Gastrocnemius medialis (tissue), 4 donors: ENCODE measurements at regions not wholly inside any gene's neighbourhood (a gene's known extent, or its start where the extent isn't known, plus 50 kb on each side); places are given as distances from the start of the nearest gene placed in this dataset.

Experiments
- ATAC-seq, 2 donors: fragments of 150-250 bp; one replicate each; pipeline ENCODE4 v1.9.1; 2016
- DNase-seq, 2 donors: peaks; one replicate each; pipeline ENCODE4 v3.0.0-alpha.2; 2019
- H3K27ac ChIP-seq, 4 donors: fragments of 200-600 bp; sonication (generic); 1 replicate in 1 of 4; 2 replicates in 3 of 4; pipeline ENCODE4 v1.5.1; 2016 to 2018; ENCODE audit warnings: mild to moderate bottlenecking in 2 of 4, moderate library complexity in 1 of 4
- H3K27me3 ChIP-seq, 3 donors: fragments of 200-600 bp; sonication (generic) in 2 of 3; 1 replicate in 1 of 3; 2 replicates in 2 of 3; pipeline versions ENCODE4 v1.5.1 to v1.6.0; 2016 to 2019; ENCODE audit warnings: mild to moderate bottlenecking in 1 of 3, moderate library complexity in 1 of 3
- H3K36me3 ChIP-seq, 2 donors: fragments of 200-600 bp; sonication (generic) in 1 of 2; one replicate each; pipeline ENCODE4 v1.5.1; 2017 to 2018
- H3K4me1 ChIP-seq, 2 donors: fragments of 200-600 bp; sonication (generic) in 1 of 2; one replicate each; pipeline ENCODE4 v1.5.1; 2016 to 2017; ENCODE audit warnings: mild to moderate bottlenecking in 2 of 2
- H3K4me3 ChIP-seq, 4 donors: fragments of 200-600 bp; sonication (generic) in 3 of 4; 1 replicate in 1 of 4; 2 replicates in 3 of 4; pipeline ENCODE4 v1.5.1; 2016 to 2019; ENCODE audit warnings: mild to moderate bottlenecking in 2 of 4
- H3K9me3 ChIP-seq, 3 donors: fragments of 200-600 bp; sonication (generic) in 2 of 3; 1 replicate in 1 of 3; 2 replicates in 2 of 3; pipeline ENCODE4 v1.5.1; 2016 to 2019
- POLR2A ChIP-seq, 2 donors: fragments of 450-650 bp; IDR thresholded peaks; one replicate each; pipeline ENCODE4 v1.6.1; 2017; ENCODE audit warnings: antibody characterized with exemption in 2 of 2, mild to moderate bottlenecking in 2 of 2, moderate library complexity in 2 of 2
- in situ Hi-C, 4 donors: fragments of 200-750 bp; cut with MboI; loops; one replicate each; pipeline versions ENCODE4 v1.15.0 to v1.8.0; 2017; ENCODE audit warnings: low sequenced_read_pairs in 4 of 4
- intact Hi-C: fragments of 100-400 bp; cut with DNase I; formaldehyde crosslinking; loops from one replicate; pipeline ENCODE4 v1.15.1; 2023; ENCODE audit warnings: low total_unique reads
- TF ChIP-seq, protein P1 (sequence below), 5 experiments: fragments of 450-650 bp in 3 of 5; fragments of 200-600 bp in 2 of 5; sonication (generic) in 2 of 5; IDR thresholded peaks in 4 of 5; conservative IDR thresholded peaks in 1 of 5; 1 replicate in 4 of 5; 2 replicates in 1 of 5; pipeline ENCODE4 v1.5.1; 2016 to 2019; ENCODE audit warnings: antibody characterized with exemption in 5 of 5, mild to moderate bottlenecking in 3 of 5, moderate library complexity in 3 of 5

DNA sequence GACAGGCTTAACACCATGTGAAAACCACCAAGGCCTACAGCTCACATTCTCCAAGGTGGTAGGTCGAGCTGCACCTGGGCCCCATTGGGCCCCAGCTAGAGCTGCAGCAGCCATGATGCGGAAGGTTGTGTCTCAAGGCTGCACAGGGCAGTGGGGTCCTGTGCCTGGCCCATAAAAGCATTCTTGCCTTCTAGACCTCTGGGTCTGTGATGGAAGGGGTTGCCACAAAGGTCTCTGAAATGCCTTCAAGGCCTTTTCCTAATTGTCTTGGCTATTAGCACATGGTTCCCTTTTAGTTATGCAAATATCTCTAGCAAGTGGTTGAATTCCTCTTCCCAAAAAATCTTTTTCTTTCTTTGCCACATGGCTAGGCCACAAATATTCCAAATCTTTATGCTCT lies 52.5 kb upstream of the C11orf58 start:
- H3K4me1 ChIP-seq, result no peaks in the 10 kb centered on the region
- H3K9me3 ChIP-seq, result no peaks in the 10 kb centered on the region
- ATAC-seq (no peak), DNase-seq (no peak)
- no peaks in the 10 kb centered on the region for H3K27me3 ChIP-seq
- H3K4me3 ChIP-seq, result no peak overlapping the region
- in situ Hi-C loops, result no loop called here
- H3K27ac ChIP-seq, result no peak overlapping the region
- TF ChIP-seq, protein P1, sequence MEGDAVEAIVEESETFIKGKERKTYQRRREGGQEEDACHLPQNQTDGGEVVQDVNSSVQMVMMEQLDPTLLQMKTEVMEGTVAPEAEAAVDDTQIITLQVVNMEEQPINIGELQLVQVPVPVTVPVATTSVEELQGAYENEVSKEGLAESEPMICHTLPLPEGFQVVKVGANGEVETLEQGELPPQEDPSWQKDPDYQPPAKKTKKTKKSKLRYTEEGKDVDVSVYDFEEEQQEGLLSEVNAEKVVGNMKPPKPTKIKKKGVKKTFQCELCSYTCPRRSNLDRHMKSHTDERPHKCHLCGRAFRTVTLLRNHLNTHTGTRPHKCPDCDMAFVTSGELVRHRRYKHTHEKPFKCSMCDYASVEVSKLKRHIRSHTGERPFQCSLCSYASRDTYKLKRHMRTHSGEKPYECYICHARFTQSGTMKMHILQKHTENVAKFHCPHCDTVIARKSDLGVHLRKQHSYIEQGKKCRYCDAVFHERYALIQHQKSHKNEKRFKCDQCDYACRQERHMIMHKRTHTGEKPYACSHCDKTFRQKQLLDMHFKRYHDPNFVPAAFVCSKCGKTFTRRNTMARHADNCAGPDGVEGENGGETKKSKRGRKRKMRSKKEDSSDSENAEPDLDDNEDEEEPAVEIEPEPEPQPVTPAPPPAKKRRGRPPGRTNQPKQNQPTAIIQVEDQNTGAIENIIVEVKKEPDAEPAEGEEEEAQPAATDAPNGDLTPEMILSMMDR (IDR thresholded peaks at IDR 0.05 in 4 of 5, conservative IDR thresholded peaks at IDR 0.05 in 1 of 5), result no peak
- no peak for TF ChIP-seq POLR2A (IDR thresholded peaks at IDR 0.05)
- H3K36me3 ChIP-seq, result no peaks in the 10 kb centered on the region
- intact Hi-C loops, result no loop called here

DNA sequence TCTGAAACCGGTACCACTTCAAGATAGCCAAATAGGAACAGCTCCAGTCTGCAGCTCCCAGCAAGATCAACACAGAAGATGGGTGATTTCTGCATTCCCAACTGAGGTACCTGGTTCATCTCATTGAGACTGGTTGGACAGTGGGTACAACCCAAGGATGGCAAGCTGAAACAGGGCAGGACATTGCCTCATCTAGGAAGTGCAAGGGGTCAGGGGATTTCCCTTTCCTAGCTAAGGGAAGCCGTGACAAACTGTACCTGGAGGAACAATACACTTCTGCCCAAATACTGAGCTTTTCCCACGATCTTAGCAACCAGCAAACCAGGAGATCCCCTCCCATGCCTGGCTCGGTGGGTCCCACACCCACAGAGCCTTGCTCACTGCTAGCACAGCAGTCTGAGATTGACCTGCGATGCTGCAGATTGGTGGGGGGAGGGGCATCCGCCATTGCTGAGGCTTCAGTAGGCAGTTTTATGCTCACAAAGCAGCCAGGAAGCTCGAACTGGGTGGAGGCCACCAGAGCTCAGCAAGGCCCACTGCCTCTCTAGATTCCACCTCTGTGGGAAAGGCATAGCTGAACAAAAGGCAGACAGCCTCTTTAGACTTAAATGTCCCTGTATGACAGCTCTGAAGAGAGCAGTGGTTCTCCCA lies 59.9 kb upstream of the C11orf58 start:
- intact Hi-C loops, result no loop called here
- no peak for DNase-seq
- H3K27ac ChIP-seq, result no peak overlapping the region
- no peak for ATAC-seq
- no peaks in the 10 kb centered on the region for H3K36me3 ChIP-seq
- TF ChIP-seq, protein P1 (IDR thresholded peaks at IDR 0.05 in 4 of 5, conservative IDR thresholded peaks at IDR 0.05 in 1 of 5), result no peak
- no peak for TF ChIP-seq POLR2A (IDR thresholded peaks at IDR 0.05)
- H3K9me3 ChIP-seq, result no peaks in the 10 kb centered on the region
- no peaks in the 10 kb centered on the region for H3K4me1 ChIP-seq
- in situ Hi-C loops, result no loop called here
- no peak overlapping the region for H3K4me3 ChIP-seq
- no peaks in the 10 kb centered on the region for H3K27me3 ChIP-seq

DNA sequence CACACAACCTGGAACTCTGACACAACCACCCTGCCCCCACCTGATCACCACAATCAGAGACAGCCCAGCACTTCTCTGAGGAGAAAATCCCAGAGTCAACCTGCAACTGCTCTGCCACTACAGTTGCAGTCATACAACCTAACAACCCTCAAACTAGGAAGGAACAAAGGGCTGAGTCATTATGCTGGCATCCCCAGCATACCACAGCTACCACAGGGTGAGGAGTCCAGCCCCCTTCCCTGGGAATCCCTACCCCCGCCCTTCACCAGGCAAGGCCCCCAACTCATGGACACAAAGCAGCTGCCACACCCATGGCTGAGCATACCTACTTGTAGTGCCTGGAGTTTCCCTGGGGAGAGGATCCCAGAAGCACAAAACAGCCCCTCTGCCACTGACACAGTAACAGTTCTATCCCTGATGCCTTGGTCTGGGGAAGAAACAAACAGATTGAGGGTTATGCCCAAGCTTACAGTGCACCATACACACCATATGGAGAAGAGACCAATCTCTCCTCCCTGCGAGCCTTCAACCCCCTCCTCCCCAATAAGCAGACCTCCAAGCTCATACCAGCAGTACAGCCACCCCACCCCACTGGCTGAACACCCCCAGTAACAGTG lies 68.5 kb upstream of the C11orf58 start:
- no peaks in the 10 kb centered on the region for H3K27me3 ChIP-seq
- H3K9me3 ChIP-seq, result no peaks in the 10 kb centered on the region
- no peaks in the 10 kb centered on the region for H3K36me3 ChIP-seq
- DNase-seq (no peak), ATAC-seq (no peak)
- H3K27ac ChIP-seq, result no peak overlapping the region
- in situ Hi-C loops (no loop called here), intact Hi-C loops (no loop called here)
- no peaks in the 10 kb centered on the region for H3K4me1 ChIP-seq
- no peak overlapping the region for H3K4me3 ChIP-seq
- TF ChIP-seq, protein P1 (IDR thresholded peaks at IDR 0.05 in 4 of 5, conservative IDR thresholded peaks at IDR 0.05 in 1 of 5), result no peak
- TF ChIP-seq POLR2A (IDR thresholded peaks at IDR 0.05), result no peak

- in situ Hi-C loops (no loop called here), intact Hi-C loops (no loop called here)
- Histone ChIP-seq H3K9me3 (no peaks in the 10 kb centered on the region), H3K4me1 (no peaks in the 10 kb centered on the region), H3K27me3 (peaks cover 0 to 2% (median 0%) of the 10 kb centered on the region in 3 donors), H3K36me3 (no peaks in the 10 kb centered on the region), H3K4me3 (no peak overlapping the region), H3K27ac (no peak overlapping the region)
- DNase-seq, result no peak
- no peak for TF ChIP-seq POLR2A (IDR thresholded peaks at IDR 0.05)
- TF ChIP-seq, protein P1 (IDR thresholded peaks at IDR 0.05 in 4 of 5, conservative IDR thresholded peaks at IDR 0.05 in 1 of 5), result no peak
- ATAC-seq, result no peak
These were observed 105.9 kb upstream of the C11orf58 start for GRCh38 chr11:16632295-16633200.
